ENCODE measurements at regions not wholly inside any gene's neighbourhood (a gene's known extent, or its start where the extent isn't known, plus 50 kb on each side); places are given as distances from the start of the nearest gene placed in this dataset.
"Not testable (repeated sequence)": the region's sequence is repeated elsewhere in the genome, so short reads cannot be mapped to it uniquely, and the experiment has no call there.

DNA sequence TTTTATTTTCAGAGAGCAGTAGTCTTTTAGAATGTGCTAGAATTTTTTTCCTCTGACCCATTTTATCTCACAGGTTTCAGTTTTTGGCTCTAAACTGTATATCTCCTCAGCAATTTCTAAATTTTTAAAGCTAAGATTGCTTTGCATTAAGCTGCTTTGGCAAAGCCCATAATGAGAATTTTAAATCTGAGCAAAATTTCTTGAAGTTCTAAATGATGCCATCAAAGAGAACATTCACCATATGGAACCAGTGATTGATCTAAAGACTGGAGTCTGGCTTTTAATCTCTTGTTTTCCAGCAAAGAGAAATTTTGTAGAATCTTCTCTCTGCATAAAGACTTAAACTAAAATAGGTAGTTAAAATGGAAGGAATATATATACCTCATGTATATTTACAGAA lies 313.6 kb downstream of the TBC1D32 start:
- DNase-seq (ENCODE audit: low read depth, low spot score) = no peak

DNA sequence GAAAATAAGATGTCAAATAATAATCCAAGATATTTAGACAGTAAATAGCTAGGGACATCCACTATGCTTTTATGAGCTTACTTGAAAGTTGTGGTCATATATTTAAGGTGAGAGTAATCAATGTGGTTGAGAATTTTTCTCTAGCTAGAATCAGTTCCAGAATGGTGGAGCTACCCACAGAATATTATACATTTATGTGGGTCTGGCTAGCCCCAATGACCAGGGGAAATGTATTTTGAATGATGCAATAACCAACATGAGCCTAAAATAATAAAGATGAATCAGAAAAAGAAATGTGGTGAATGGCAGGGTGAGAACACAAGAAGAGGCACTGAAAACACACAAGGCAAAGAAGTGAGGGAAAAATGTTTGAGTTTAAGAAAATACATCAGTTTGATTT lies 325.7 kb downstream of the TBC1D32 start:
- DNase-seq (ENCODE audit: low read depth, low spot score) = peak; percentile 13

DNA sequence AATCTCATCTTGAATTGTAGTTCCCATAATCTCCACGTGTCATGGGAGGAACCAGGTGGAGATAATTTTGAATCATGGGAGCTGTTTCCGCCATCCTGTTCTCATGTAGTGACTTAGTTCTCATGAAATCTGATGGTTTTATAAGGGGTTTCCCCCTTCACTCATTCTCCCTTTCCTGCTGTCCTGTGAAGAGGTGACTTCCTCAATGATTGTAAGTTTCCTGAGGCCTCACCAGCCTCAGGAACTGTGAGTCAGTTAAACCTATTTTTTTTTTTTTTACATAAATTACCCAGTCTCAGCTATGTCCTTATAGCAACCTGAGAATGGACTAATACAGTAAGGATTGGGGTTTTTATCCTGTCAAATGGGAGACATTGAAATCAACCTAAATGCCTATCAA lies 328.3 kb downstream of the TBC1D32 start:
- DNase-seq (ENCODE audit: low read depth, low spot score) = no peak

DNA sequence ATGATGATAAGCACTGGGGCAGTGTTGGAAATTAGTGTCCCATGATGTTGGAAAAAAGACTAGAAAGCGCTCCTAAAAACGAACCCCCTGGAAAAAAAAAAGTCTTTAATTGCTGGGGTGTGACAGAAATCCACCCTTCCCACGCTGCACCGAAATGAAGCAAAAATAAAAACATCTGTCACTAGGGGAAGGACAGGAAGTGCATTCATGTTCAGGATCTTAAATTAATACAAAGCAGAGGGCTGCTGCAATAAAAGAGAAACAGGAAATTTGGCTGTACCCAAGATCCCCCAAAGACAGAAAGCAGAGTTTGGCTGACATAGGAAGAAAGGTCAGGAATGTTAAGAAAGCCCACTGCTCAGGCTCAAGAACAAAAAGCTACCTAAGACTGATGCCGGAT lies 333.9 kb downstream of the TBC1D32 start:
- no peak for DNase-seq (ENCODE audit: low read depth, low spot score)

DNA sequence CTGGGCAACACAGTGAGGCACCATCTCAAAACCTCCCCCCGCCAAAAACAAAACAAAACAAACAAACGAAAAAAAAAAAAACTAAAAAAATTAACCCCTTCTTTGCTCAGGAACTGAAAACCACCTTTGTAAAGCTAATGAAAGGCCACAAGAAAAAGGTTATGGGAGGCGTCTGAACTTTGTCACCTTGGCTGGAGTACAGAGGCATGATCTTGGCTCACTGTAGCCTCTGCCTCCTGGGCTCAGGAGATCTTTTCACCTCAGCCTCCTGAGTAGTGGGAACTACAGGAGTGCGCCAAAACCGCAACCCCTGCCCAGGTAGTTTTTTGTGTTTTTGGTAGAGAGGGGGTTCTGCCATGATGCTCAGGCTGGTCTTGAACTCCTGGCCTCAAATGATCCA lies 337.9 kb downstream of the TBC1D32 start:
- no peak for DNase-seq (ENCODE audit: low read depth, low spot score)

DNA sequence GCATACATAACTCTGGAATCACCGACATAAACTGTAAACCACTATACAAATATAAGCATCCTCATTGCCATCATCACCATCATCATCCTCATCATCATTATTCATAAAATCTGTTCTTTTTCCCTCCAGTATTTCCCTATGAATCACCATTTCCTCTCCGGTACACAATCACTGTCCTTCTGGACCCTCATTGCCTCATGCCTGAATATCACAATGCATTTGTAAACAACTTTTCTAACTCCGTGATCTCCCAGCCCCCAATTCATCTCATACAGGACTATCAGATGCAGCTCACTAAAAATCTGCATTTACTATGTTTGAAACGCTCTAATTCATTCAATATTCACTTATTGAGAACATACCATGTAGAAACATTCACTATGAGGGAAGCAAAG lies 339.7 kb downstream of the TBC1D32 start:
- no peak for DNase-seq (ENCODE audit: low read depth, low spot score)

DNA sequence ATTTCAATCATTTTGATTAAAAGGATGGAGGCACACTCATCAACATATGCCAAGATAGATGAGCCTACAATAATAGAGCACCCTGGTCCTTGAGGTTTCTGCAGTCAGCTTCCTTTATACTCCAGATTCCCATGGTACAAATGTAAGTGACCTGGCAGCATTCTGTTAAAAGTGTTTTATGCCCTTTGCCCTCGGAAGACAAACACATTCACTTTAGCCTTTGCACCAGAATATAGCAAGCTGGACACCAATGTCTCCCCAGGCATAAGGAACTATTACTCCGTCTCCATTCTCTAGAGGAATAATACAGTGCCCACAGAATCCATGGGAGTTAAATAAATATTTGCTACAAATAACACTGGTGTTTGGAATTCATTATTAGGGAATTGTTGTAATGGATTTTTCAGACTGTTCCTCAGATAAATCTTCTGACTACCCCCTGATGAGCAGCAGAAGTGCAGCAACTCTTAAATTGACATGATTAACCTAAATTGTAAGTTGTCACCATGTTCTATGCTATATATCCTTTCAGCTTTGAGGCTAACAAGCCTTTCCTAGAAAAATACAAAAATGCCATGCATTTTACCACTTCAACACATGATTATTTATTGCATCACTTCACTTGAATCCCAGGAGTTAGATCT lies 340.2 kb downstream of the TBC1D32 start:
- no peak for DNase-seq (ENCODE audit: low read depth, low spot score)

DNA sequence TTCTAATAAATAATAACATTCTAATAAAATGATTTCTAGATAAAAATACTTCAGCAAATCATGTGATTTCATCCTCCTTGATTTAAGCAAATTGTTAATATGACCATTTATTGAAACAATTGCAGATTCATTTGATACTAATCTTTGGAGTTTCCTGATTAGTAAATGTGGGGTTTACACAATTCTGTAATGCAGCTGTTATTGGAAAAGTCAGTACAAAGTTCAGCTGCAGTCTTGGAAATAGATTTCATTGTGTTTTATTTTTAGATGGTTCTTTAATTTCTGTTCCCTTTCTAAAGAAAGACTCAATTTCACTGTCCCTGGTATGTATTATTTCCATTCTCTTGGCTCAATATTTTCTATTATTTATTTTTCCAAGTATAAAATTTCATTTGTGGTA lies 342.0 kb downstream of the TBC1D32 start:
- DNase-seq (ENCODE audit: low read depth, low spot score) = no peak

DNA sequence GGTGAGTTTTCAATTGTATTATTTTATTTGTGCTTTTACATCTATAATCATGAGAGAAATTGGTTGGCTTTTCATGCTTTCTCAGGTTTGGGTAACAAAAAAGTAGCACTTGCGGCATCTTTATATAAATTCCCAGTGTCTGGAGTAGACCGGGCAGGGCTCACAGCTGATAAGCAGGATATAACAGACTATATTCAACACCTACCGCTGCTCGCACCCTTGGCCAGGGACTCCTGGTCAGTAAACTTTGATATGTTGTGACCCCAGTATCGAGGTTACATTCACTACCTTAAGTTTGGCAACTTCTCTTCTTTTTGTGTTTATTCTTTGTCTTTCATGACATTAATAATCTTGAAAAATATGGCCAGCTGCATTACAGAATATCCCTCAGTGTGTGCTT lies 343.4 kb downstream of the TBC1D32 start:
- DNase-seq (ENCODE audit: low read depth, low spot score) = no peak

DNA sequence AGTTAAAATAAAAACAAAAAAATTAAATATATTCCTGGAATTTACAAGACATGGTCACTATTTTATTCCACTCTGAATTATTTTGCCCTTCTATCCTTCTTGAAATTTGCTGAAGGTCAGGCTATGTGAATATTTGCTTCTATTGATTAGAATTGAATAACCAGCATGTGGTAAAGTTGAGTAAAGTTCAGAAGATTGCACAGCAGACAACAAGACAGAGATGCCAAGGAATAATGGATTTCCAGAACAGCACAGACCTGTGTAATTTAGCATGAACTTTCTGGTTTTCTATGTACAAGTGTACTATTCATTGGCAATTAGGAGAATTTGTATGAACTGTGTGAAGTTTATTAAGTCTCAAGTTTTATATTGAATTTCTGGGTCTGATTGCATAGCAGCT lies 352.4 kb downstream of the TBC1D32 start:
- DNase-seq (ENCODE audit: low read depth, low spot score) = no peak

DNA sequence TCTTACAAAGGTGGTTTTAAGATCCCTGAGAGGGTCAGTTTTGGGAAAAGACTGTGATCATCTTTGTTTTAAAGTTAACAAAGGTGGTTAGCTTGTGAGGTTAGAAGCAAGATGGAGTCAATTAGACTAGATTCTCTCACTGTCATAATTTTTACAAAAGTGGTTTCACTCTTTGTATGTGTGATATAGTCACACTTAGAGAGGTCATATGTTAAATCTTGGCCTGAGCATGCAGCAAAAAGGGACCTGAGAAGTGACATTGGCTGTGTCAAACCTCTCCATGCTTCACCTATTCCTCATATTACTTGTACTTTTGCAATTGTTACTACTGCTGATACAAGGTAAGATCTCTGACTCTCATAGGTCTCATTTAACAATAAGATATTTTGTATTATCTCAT lies 368.0 kb downstream of the TBC1D32 start:
- DNase-seq (ENCODE audit: low read depth, low spot score) = no peak

DNA sequence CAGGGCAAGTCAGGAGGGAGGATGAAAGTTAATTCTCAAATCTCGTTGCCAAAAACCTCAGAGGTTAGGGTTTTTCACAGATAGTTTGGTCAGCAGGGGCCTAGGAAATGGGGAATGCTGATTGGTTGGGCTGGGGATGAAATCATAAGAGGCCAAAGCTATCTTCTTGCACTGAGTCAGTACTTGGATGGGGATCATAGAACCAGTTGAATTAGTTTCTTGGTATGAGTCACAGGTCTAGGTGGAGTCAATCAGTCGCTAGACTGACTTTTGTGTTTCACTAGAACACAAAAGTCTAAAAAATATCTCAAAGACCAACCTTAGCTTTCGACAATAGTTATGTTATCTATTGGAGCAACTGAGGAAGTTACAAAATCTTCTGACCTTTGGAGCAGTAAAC lies 368.5 kb downstream of the TBC1D32 start:
- no peak for DNase-seq (ENCODE audit: low read depth, low spot score)

DNA sequence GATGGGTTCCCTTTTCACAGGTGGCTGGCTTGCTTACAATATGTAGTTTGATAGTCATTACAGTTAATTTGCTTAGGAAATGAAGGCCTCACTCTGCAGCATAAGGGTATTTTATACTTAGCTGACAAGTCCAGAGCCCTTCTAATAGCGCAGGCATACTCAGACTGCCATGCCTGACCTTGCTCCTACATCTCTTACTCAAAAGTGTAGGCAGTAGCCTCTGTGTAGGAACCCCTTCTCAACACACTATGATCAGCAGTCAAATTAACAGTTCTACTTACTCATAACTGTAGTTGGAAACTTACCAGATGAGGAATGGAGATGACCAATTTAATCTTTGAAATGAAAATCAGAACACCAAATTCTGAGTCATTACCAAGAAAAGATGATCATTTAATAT lies 373.5 kb downstream of the TBC1D32 start:
- no peak for DNase-seq (ENCODE audit: low read depth, low spot score)

DNA sequence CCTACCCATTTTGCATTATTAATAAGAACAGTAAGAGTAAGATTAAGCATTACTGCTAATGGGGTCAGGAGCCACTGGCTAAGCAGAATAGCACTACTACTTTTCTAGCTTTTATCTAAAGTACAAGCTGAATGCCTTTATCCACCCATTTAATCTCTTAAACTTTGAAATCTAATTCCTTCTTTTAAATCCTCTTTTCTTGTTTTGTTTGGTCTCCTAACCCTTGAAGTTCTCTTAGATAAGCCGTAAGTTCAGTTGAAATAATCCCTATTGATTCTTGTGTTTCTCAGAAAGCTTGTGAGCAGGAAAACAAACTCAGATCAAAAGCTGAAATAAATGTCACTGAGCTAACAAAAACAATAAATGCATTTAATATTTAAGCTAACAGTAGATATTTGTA lies 380.2 kb downstream of the TBC1D32 start:
- no peak for DNase-seq (ENCODE audit: low read depth, low spot score)

DNA sequence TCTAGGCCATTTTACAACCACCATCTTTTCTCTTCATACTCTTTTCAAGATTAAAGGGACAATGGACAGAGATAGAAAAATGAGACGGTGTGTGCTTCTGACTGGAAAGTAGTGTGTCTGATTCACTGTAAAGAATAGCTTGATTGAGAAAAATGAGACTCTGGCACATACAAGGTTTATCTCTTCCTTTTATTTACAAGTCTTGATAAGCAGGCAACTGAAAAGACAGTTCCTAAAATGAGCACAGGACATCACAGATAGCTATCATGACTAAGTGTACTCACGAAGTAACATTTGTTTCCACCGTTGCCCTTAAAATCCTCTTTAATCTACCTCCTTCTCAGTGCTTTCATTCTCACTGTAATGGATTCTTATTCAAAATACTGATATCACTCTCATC lies 383.0 kb downstream of the TBC1D32 start:
- DNase-seq (ENCODE audit: low read depth, low spot score) = no peak

DNA sequence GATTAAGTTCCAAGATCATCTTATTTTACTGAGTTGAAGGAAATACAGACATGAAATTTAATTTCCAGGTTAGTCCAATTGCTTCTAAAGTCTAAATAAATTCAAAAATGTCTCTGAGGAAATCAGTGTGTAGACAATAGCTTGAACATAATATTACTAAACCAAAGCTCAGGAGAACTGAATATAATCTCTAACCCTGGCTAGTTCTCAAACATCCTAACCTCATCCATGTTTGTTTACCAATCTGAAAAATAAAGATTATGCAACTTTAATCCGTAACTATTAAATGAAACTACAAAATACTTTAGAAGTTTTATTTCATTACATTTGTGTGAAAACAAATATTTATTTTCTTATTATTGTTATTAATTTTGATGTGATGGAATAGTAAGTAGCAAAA lies 387.2 kb downstream of the TBC1D32 start:
- DNase-seq (ENCODE audit: low read depth, low spot score) = no peak

DNA sequence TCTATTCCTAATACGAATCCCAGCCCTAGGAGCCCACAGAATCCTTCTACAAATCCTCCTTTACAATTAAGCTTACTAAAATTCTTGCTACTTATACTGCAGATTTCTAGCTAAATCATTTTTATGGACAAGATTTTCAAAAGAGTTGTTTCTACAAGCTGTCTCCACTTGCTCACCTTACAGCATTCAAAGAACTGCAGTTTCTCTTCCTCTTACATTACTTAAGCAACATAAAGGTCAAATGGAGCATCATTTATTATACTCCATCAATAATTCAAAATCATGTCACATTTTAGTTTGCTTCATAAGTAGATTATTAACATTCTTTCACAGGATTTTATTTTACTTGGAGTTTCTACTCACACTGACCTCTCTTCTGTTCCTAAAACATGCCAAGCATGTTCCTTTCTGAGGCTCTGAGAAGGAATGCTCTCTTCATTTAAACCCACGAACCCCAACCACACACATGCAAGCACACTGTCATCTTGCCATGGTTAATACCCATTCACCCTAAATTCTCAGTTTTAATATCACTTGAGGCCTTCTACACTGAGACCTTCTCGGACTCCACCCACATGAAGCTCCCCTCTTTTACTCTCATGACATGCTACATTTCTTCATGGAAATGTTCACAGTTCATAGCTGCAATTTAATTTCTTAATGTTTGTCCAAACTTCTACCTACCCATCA lies 388.2 kb downstream of the TBC1D32 start:
- DNase-seq (ENCODE audit: low read depth, low spot score) = peak; percentile 0

DNA sequence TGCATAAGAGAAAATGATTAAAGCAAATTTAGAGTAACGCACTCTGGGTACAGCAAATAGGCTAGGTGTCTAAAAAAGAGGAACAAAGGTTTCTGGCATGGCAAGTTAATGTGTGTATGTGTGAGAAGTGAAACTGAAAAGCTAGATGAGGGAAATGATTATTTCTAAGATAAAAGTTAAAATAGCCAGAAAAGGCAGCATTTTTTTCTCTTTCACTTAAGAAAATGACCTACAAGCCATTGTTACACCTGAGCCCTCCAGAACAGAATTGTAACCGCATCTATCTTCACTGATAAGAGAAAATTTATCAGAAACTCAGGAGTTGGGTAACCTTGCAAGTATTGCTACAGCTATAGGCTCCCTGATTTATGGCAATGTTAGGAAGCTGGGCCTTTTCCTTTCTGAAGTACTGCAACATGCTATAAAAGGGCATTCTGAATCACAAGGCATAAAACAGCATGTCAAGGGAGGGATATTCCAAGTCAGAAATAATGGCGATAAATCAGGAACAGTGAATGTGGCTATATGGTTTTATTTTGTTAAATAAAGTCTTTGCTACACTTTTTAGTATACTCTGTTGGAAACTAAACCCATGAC lies 395.3 kb downstream of the TBC1D32 start:
- no peak for DNase-seq (ENCODE audit: low read depth, low spot score)

DNA sequence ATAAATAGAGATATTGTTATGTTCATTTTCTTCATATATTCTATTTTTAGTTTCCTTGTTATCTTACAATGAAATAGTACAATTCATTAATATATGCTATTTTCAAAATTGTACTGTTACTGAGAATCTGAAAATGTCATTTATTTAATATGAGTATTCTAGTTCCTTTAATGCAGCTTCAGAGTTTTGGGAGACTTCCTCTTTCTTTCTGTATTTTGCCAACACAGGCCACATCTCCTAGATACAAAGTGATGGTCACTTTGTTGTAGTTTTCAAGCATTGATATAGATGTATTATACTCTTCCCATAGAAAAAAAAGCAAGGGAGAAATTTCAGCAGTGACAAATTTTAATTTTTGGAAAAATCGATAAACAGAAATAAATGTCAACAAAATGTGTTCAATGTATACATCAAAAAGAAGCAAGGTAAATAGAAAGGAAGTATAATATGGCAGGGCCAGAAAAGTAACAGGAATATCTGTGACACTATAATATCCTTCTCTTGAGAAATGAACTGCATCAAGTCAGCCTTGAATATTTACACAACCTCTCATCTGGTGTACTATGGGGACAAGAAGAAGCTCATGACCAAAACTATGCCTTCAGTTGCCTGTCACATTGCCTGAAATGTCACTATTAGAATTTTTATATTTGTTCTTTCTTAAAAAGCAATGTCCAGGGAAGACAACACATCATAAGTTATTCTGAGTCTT lies 396.0 kb downstream of the TBC1D32 start:
- DNase-seq (ENCODE audit: low read depth, low spot score) = no peak

DNA sequence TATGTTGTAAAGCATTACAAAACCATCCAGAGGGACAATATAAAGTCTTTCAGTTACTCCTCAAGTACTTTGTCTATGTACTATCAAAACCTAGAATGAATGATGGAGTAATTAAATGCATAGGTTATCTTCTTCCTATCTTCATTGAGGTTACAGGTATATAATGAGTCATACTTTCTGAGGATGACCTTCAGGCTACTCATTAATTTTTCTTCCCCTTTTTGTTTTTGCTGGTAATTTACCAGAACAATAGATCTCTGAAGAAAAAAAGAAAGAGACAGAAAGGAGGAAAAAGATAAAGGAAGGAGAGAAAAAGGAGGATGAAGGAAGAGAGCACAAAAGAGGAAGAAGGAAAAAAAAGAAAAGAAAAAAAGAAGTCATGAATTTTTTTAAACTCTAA lies 398.4 kb downstream of the TBC1D32 start:
- no peak for DNase-seq (ENCODE audit: low read depth, low spot score)

DNA sequence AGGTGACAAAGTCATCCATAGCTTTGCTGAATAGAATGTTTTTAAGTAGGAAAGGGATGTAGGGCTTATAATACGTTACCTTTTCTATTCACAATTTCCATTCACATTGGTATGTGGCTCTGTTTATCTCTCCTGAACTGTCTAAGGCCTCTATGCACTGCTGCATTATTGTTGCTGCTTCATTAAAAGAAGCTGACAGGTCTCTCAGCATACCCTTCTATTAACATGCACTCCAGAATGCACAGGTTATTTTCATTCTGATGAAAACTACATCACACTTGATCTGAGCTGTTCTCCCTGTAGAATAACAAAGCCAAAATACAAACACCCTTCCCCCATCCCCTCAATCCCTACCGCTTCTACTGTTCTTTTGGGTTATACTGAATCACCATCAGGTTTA lies 399.3 kb downstream of the TBC1D32 start:
- DNase-seq (ENCODE audit: low read depth, low spot score) = no peak

DNA sequence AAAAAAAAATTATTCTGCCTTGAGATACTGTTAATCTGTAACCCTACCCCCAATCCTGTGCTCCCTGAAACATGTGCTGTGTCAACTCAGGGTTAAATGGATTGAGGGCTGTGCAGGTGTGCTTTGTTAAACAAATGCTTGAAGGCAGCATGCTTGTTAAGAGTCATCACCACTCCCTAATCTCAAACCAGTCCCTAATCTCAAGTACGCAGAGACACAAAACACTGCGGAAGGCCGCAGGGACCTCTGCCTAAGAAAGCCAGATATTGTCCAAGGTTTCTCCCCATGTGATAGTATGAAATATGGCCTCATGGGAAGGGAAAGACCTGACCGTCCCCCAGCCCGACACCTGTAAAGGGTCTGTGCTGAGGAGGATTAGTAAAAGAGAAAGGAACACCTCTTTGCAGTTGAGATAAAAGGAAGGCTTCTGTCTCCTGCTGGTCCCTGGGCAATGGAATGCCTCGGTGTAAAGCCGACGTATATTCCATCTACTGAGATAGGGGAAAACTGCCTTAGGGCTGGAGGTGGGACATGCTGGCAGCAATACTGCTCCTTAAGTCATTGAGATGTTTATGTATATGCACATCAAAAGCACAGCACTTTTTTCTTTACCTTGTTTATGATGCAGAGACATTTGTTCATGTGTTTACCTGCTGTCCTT lies 402.6 kb downstream of the TBC1D32 start:
- not testable (repeated sequence) for DNase-seq (ENCODE audit: low read depth, low spot score)
